ENCODE measurements at regions not wholly inside any gene's neighbourhood (a gene's known extent, or its start where the extent isn't known, plus 50 kb on each side); places are given as distances from the start of the nearest gene placed in this dataset.

- TF ChIP-seq RERE (CRISPR knock-in tag; IDR thresholded peaks at IDR 0.05; ENCODE audit: low read depth) (no peak), HNRNPH1 (optimal IDR thresholded peaks at IDR 0.05; ENCODE audit: low read depth, low read length) (no peak), ZNF530 (CRISPR knock-in tag; IDR thresholded peaks at IDR 0.05; ENCODE audit: low read depth) (no peak), SRSF9 (IDR thresholded peaks at IDR 0.05; ENCODE audit: borderline replicate concordance, insufficient read depth, low read depth, low read length, poor library complexity, severe bottlenecking) (no peak), TBX2 (CRISPR knock-in tag; IDR thresholded peaks at IDR 0.05; ENCODE audit: borderline replicate concordance) (no peak), MTERF4 (CRISPR knock-in tag; IDR thresholded peaks at IDR 0.05) (no peak), ZNF781 (CRISPR knock-in tag; IDR thresholded peaks at IDR 0.05; ENCODE audit: borderline replicate concordance, not compliant biosample characterization) (no peak), BCL6 (CRISPR knock-in tag; IDR thresholded peaks at IDR 0.05) (no peak), ETV5 (CRISPR knock-in tag; IDR thresholded peaks at IDR 0.05; ENCODE audit: borderline replicate concordance) (no peak), SP1 (IDR thresholded peaks at IDR 0.05) (no peak), SP1 (CRISPR knock-in tag; IDR thresholded peaks at IDR 0.05) (no peak), ZSCAN20 (CRISPR knock-in tag; IDR thresholded peaks at IDR 0.05; ENCODE audit: borderline replicate concordance) (no peak), U2AF1 (optimal IDR thresholded peaks at IDR 0.05; ENCODE audit: low read depth, low read length) (no peak), SNAPC4 (CRISPR knock-in tag; IDR thresholded peaks at IDR 0.05) (no peak), MAFF (IDR thresholded peaks at IDR 0.05; ENCODE audit: low read depth, low read length) (no peak), ZNF367 (CRISPR knock-in tag; IDR thresholded peaks at IDR 0.05; ENCODE audit: borderline replicate concordance) (no peak)
These were observed 67.3 kb upstream of the ANO1 start (continued) for GRCh38 chr11:70010774-70011173.

Measured in HepG2 (cell line).